SK-N-SH treated with all-trans-retinoic acid at 6 μM for 48 hours (cell line): ENCODE measurements at regions not wholly inside any gene's neighbourhood (a gene's known extent, or its start where the extent isn't known, plus 50 kb on each side); places are given as distances from the start of the nearest gene placed in this dataset.

Experiments used
- ARNTL ChIP-seq: fragments of 450-650 bp; formaldehyde crosslinking; IDR thresholded peaks from 2 replicates; pipeline ENCODE4 v1.5.0; 2020; ENCODE audit warnings: low read depth, mild to moderate bottlenecking, moderate library complexity, borderline replicate concordance
- BACH2 ChIP-seq: fragments of 250-450 bp; sonication (Bioruptor Pico); IDR thresholded peaks from 2 replicates; pipeline ENCODE4 v1.9.0; 2021; ENCODE audit warnings: mild to moderate bottlenecking, borderline replicate concordance
- CREB5 ChIP-seq: fragments of 250-450 bp; sonication (Bioruptor Pico); IDR thresholded peaks from 2 replicates; pipeline ENCODE4 v1.5.1; 2020; ENCODE audit warnings: low read depth, mild to moderate bottlenecking, moderate library complexity
- ESRRG ChIP-seq: fragments of 250-450 bp; sonication (Bioruptor Pico); IDR thresholded peaks from 2 replicates; pipeline ENCODE4 v1.6.1; 2021; ENCODE audit warnings: mild to moderate bottlenecking
- ISL1 ChIP-seq: fragments of 250-450 bp; sonication (Bioruptor Pico); IDR thresholded peaks from 2 replicates; pipeline ENCODE4 v2.1.2; 2022; ENCODE audit warnings: mild to moderate bottlenecking, moderate library complexity
- POU6F1 ChIP-seq: fragments of 250-450 bp; sonication (Bioruptor Pico); IDR thresholded peaks from 2 replicates; pipeline ENCODE4 v1.8.0; 2021; ENCODE audit warnings: low read depth, mild to moderate bottlenecking, moderate library complexity, borderline replicate concordance
- PPARA ChIP-seq: fragments of 250-450 bp; sonication (Bioruptor Pico); IDR thresholded peaks from 2 replicates; pipeline ENCODE4 v1.5.0; 2020; ENCODE audit warnings: mild to moderate bottlenecking, borderline replicate concordance
- RARB ChIP-seq: fragments of 250-450 bp; sonication (Bioruptor Pico); IDR thresholded peaks from 2 replicates; pipeline ENCODE4 v1.8.0; 2021; ENCODE audit warnings: mild to moderate bottlenecking, moderate library complexity
- TCF4 ChIP-seq: fragments of 250-450 bp; sonication (Bioruptor Pico); IDR thresholded peaks from 2 replicates; pipeline ENCODE4 v1.8.0; 2021; ENCODE audit warnings: mild to moderate bottlenecking, moderate library complexity, borderline replicate concordance
- ZFP3 ChIP-seq: fragments of 250-450 bp; sonication (Bioruptor Pico); IDR thresholded peaks from 2 replicates; pipeline ENCODE4 v1.5.0; 2020; ENCODE audit warnings: mild to moderate bottlenecking, moderate library complexity
- ZFP30 ChIP-seq: fragments of 450-650 bp; formaldehyde crosslinking; IDR thresholded peaks from 2 replicates; pipeline ENCODE4 v1.5.0; 2022; ENCODE audit warnings: mild to moderate bottlenecking, moderate library complexity
- ZNF70 ChIP-seq: fragments of 450-650 bp; formaldehyde crosslinking; IDR thresholded peaks from 2 replicates; pipeline ENCODE4 v1.5.0; 2020; ENCODE audit warnings: mild to moderate bottlenecking, moderate library complexity
- TF ChIP-seq, protein P1 (sequence below): fragments of 250-450 bp; sonication (Bioruptor Pico); IDR thresholded peaks from 2 replicates; pipeline ENCODE4 v1.8.0; 2020; ENCODE audit warnings: mild to moderate bottlenecking, moderate library complexity, borderline replicate concordance

GRCh38 chr3:40691452-40691861, 166.7 kb downstream of the ZNF621 start:
- TF ChIP-seq ZNF70 (no peak), ZFP30 (CRISPR knock-in tag) (no peak), RARB (CRISPR knock-in tag) (no peak), TCF4 (CRISPR knock-in tag) (no peak), PPARA (CRISPR knock-in tag) (no peak), ISL1 (CRISPR knock-in tag) (no peak), CREB5 (CRISPR knock-in tag) (no peak), BACH2 (CRISPR knock-in tag) (no peak), POU6F1 (no peak), ZFP3 (no peak), ARNTL (CRISPR knock-in tag) (no peak), ESRRG (CRISPR knock-in tag) (no peak)
- TF ChIP-seq, protein P1, sequence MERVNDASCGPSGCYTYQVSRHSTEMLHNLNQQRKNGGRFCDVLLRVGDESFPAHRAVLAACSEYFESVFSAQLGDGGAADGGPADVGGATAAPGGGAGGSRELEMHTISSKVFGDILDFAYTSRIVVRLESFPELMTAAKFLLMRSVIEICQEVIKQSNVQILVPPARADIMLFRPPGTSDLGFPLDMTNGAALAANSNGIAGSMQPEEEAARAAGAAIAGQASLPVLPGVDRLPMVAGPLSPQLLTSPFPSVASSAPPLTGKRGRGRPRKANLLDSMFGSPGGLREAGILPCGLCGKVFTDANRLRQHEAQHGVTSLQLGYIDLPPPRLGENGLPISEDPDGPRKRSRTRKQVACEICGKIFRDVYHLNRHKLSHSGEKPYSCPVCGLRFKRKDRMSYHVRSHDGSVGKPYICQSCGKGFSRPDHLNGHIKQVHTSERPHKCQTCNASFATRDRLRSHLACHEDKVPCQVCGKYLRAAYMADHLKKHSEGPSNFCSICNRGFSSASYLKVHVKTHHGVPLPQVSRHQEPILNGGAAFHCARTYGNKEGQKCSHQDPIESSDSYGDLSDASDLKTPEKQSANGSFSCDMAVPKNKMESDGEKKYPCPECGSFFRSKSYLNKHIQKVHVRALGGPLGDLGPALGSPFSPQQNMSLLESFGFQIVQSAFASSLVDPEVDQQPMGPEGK (CRISPR knock-in tag) = no peak
